ENCODE measurements at regions not wholly inside any gene's neighbourhood (a gene's known extent, or its start where the extent isn't known, plus 50 kb on each side); places are given as distances from the start of the nearest gene placed in this dataset.

GRCh38 chrX:68892651-68893050 lies 63.8 kb downstream of the EFNB1 start:
- Histone ChIP-seq H3K36me3 (ENCODE audit: control insufficient read depth in 3 of 3, insufficient read depth in 2 of 3, low read depth in 1 of 3, low read length in 3 of 3) (no peaks in the 10 kb centered on the region), H3K27ac (ENCODE audit: low read depth in 1 of 3, low read length in 2 of 3) (no peak overlapping the region), H3K27me3 (ENCODE audit: control insufficient read depth in 3 of 3, insufficient read depth in 3 of 3, low read length in 3 of 3) (no peaks in the 10 kb centered on the region), H3K4me1 (ENCODE audit: control insufficient read depth in 3 of 3, insufficient read depth in 2 of 3, low read depth in 1 of 3, low read length in 2 of 3) (peaks cover 0 to 28% (median 0%) of the 10 kb centered on the region in 3 donors), H3K9me3 (ENCODE audit: control insufficient read depth in 2 of 2, insufficient read depth in 1 of 2, low read depth in 1 of 2, low read length in 1 of 2) (no peaks in the 10 kb centered on the region), H3K4me3 (ENCODE audit: low read depth in 1 of 3, low read length in 3 of 3) (no peak overlapping the region)
- 81 to 95% (median 89%) methylated on average over 13 of the region's 13 CpGs for WGBS, 3 donors
- no peak for DNase-seq
- no peak for FAIRE-seq

DNA sequence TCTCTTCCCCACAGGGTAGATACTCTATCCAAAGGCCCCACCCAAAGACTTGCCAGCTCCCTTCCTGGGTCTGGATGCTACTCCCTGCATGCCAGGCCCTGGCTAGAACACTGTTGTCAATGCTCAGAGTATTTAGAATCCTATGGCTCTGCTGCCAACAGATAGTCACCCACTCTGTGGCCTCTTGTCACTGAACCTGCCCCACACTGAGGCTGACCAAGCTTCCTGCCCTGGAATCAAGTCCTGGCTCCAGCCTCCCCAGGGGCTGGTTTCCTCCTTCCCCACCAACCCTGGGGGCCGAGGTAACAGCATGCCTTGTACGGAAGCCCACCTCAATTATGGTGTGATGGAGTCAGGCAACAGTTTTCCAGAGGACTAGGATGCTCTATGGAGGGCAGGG lies 63.3 kb downstream of the EFNB1 start:
- no peak overlapping the region for H3K4me3 ChIP-seq (ENCODE audit: low read depth in 1 of 3, low read length in 3 of 3)
- no peaks in the 10 kb centered on the region for H3K9me3 ChIP-seq (ENCODE audit: control insufficient read depth in 2 of 2, insufficient read depth in 1 of 2, low read depth in 1 of 2, low read length in 1 of 2)
- WGBS, 3 donors = 66 to 95% (median 92%) methylated on average over 2 of the region's 2 CpGs
- FAIRE-seq = no peak
- H3K27me3 ChIP-seq (ENCODE audit: control insufficient read depth in 3 of 3, insufficient read depth in 3 of 3, low read length in 3 of 3) = no peaks in the 10 kb centered on the region
- H3K27ac ChIP-seq (ENCODE audit: low read depth in 1 of 3, low read length in 2 of 3) = no peak overlapping the region
- no peaks in the 10 kb centered on the region for H3K36me3 ChIP-seq (ENCODE audit: control insufficient read depth in 3 of 3, insufficient read depth in 2 of 3, low read depth in 1 of 3, low read length in 3 of 3)
- no peak for DNase-seq
- H3K4me1 ChIP-seq (ENCODE audit: control insufficient read depth in 3 of 3, insufficient read depth in 2 of 3, low read depth in 1 of 3, low read length in 2 of 3) = peaks cover 0 to 28% (median 0%) of the 10 kb centered on the region in 3 donors
